Fibroblast of peridontal ligament (primary cell): ENCODE measurements at regions not wholly inside any gene's neighbourhood (a gene's known extent, or its start where the extent isn't known, plus 50 kb on each side); places are given as distances from the start of the nearest gene placed in this dataset.
"Not testable (repeated sequence)": the region's sequence is repeated elsewhere in the genome, so short reads cannot be mapped to it uniquely, and the experiment has no call there.

ENCODE experiments used
- DNase-seq: peaks from one replicate; pipeline ENCODE4 v3.0.0-alpha.2; 2010; ENCODE audit errors: extremely low read depth

- DNase-seq, result no peak
These were observed 250.2 kb downstream of the NUF2 start for GRCh38 chr1:163571950-163572349.

GRCh38 chr1:163574119-163574518 is 252.4 kb downstream of the NUF2 start:
- no peak for DNase-seq

- no peak for DNase-seq
These were observed 259.2 kb downstream of the NUF2 start for GRCh38 chr1:163580926-163581325.

- no peak for DNase-seq
These were observed 262.0 kb downstream of the NUF2 start for GRCh38 chr1:163583661-163584181.

- DNase-seq, result no peak
These were observed 264.0 kb downstream of the NUF2 start for GRCh38 chr1:163585796-163586195.

- DNase-seq, result no peak
These were observed 267.0 kb downstream of the NUF2 start for GRCh38 chr1:163588796-163589195.

GRCh38 chr1:163589735-163590134 is 268.0 kb downstream of the NUF2 start:
- no peak for DNase-seq

- DNase-seq, result not testable (repeated sequence)
These were observed 269.4 kb downstream of the NUF2 start for GRCh38 chr1:163591131-163591530.

- DNase-seq, result not testable (repeated sequence)
These were observed 270.9 kb downstream of the NUF2 start for GRCh38 chr1:163592623-163593022.

GRCh38 chr1:163596106-163596505 is 274.4 kb downstream of the NUF2 start:
- not testable (repeated sequence) for DNase-seq

- no peak for DNase-seq
These were observed 274.9 kb downstream of the NUF2 start for GRCh38 chr1:163596541-163597258.

GRCh38 chr1:163604321-163604720 is 282.6 kb downstream of the NUF2 start:
- no peak for DNase-seq

GRCh38 chr1:163604896-163605295 is 283.1 kb downstream of the NUF2 start:
- no peak for DNase-seq

- no peak for DNase-seq
These were observed 287.2 kb downstream of the NUF2 start for GRCh38 chr1:163608979-163609378.

GRCh38 chr1:163609858-163610257 is 288.1 kb downstream of the NUF2 start:
- DNase-seq, result no peak

GRCh38 chr1:163610486-163610885 is 288.7 kb downstream of the NUF2 start:
- no peak for DNase-seq

- DNase-seq, result no peak
These were observed 292.6 kb downstream of the NUF2 start for GRCh38 chr1:163614361-163614760.

GRCh38 chr1:163628034-163628773 is 306.4 kb downstream of the NUF2 start:
- no peak for DNase-seq

- no peak for DNase-seq
These were observed 310.5 kb downstream of the NUF2 start for GRCh38 chr1:163632269-163632668.

- no peak for DNase-seq
These were observed 311.6 kb downstream of the NUF2 start for GRCh38 chr1:163633366-163633765.

- not testable (repeated sequence) for DNase-seq
These were observed 323.9 kb downstream of the NUF2 start for GRCh38 chr1:163645676-163646075.

GRCh38 chr1:163650624-163651023 is 328.9 kb downstream of the NUF2 start:
- no peak for DNase-seq

- no peak for DNase-seq
These were observed 330.7 kb downstream of the NUF2 start for GRCh38 chr1:163652441-163652840.
